ENCODE measurements at regions not wholly inside any gene's neighbourhood (a gene's known extent, or its start where the extent isn't known, plus 50 kb on each side); places are given as distances from the start of the nearest gene placed in this dataset.

GRCh38 chr12:94707892-94708291 is 57.5 kb upstream of the TMCC3 start:
- Histone ChIP-seq H3K9me2 (replicated peaks; ENCODE audit: insufficient read depth) (no peaks in the 10 kb centered on the region), H3K27ac (peak overlapping the region; percentile 13), H3K9me3 (ENCODE audit: low read depth) (no peaks in the 10 kb centered on the region), H3K4me2 (peak overlapping the region; percentile 32), H3K27me3 (no peaks in the 10 kb centered on the region), H4K20me1 (ENCODE audit: insufficient read depth, poor library complexity, severe bottlenecking) (no peaks in the 10 kb centered on the region), H3K79me2 (no peaks in the 10 kb centered on the region), H3K36me3 (replicated peaks; ENCODE audit: insufficient read depth, low read depth) (no peaks in the 10 kb centered on the region), H3K4me3 (no peak overlapping the region), H2AFZ (no peak overlapping the region), H3K4me1 (ENCODE audit: insufficient read depth) (peaks cover 31% of the 10 kb centered on the region)
- WGBS (ENCODE audit: low lambda C conversion rate, missing lambda C conversion rate) = 63% methylated on average over 9 of the region's 9 CpGs
- peak; percentile 35 for DNase-seq (ENCODE audit: low spot score)
- TF ChIP-seq EZH2phosphoT487 (IDR thresholded peaks at IDR 0.05; ENCODE audit: low read depth, severe bottlenecking, unreplicated experiment) (no peak), EZH2 (IDR thresholded peaks at IDR 0.05; ENCODE audit: borderline replicate concordance) (no peak)

GRCh38 chr12:94707036-94707435 is 56.7 kb upstream of the TMCC3 start:
- H3K9me3 ChIP-seq (ENCODE audit: low read depth) = no peaks in the 10 kb centered on the region
- no peak overlapping the region for H3K4me3 ChIP-seq
- no peak overlapping the region for H2AFZ ChIP-seq
- no peak for DNase-seq (ENCODE audit: low spot score)
- no peaks in the 10 kb centered on the region for H3K79me2 ChIP-seq
- no peak overlapping the region for H3K4me2 ChIP-seq
- no peak overlapping the region for H3K27ac ChIP-seq
- no peaks in the 10 kb centered on the region for H3K9me2 ChIP-seq (replicated peaks; ENCODE audit: insufficient read depth)
- H4K20me1 ChIP-seq (ENCODE audit: insufficient read depth, poor library complexity, severe bottlenecking) = no peaks in the 10 kb centered on the region
- H3K27me3 ChIP-seq = no peaks in the 10 kb centered on the region
- no peaks in the 10 kb centered on the region for H3K36me3 ChIP-seq (replicated peaks; ENCODE audit: insufficient read depth, low read depth)
- TF ChIP-seq EZH2 (IDR thresholded peaks at IDR 0.05; ENCODE audit: borderline replicate concordance) (no peak), CTCF (IDR thresholded peaks at IDR 0.05; ENCODE audit: poor library complexity) (no peak), EZH2phosphoT487 (IDR thresholded peaks at IDR 0.05; ENCODE audit: low read depth, severe bottlenecking, unreplicated experiment) (no peak)
- 95% methylated on average over 3 of the region's 3 CpGs for WGBS (ENCODE audit: low lambda C conversion rate, missing lambda C conversion rate)
- H3K4me1 ChIP-seq (ENCODE audit: insufficient read depth) = peaks cover 31% of the 10 kb centered on the region

GRCh38 chr12:94706250-94706661 is 55.9 kb upstream of the TMCC3 start:
- no peaks in the 10 kb centered on the region for H4K20me1 ChIP-seq (ENCODE audit: insufficient read depth, poor library complexity, severe bottlenecking)
- H3K79me2 ChIP-seq = no peaks in the 10 kb centered on the region
- H3K36me3 ChIP-seq (replicated peaks; ENCODE audit: insufficient read depth, low read depth) = no peaks in the 10 kb centered on the region
- no peak overlapping the region for H3K4me2 ChIP-seq
- TF ChIP-seq EZH2 (IDR thresholded peaks at IDR 0.05; ENCODE audit: borderline replicate concordance) (no peak), CTCF (IDR thresholded peaks at IDR 0.05; ENCODE audit: poor library complexity) (no peak), EZH2phosphoT487 (IDR thresholded peaks at IDR 0.05; ENCODE audit: low read depth, severe bottlenecking, unreplicated experiment) (no peak)
- no peak overlapping the region for H3K27ac ChIP-seq
- no peak overlapping the region for H3K4me3 ChIP-seq
- H3K9me3 ChIP-seq (ENCODE audit: low read depth) = no peaks in the 10 kb centered on the region
- no peaks in the 10 kb centered on the region for H3K27me3 ChIP-seq
- WGBS (ENCODE audit: low lambda C conversion rate, missing lambda C conversion rate) = 80% methylated on average over 4 of the region's 4 CpGs
- no peak overlapping the region for H2AFZ ChIP-seq
- no peak for DNase-seq (ENCODE audit: low spot score)
- H3K9me2 ChIP-seq (replicated peaks; ENCODE audit: insufficient read depth) = no peaks in the 10 kb centered on the region
- peaks cover 31% of the 10 kb centered on the region for H3K4me1 ChIP-seq (ENCODE audit: insufficient read depth)

GRCh38 chr12:94705676-94706075 is 55.3 kb upstream of the TMCC3 start:
- no peaks in the 10 kb centered on the region for H3K9me3 ChIP-seq (ENCODE audit: low read depth)
- no peak overlapping the region for H2AFZ ChIP-seq
- H3K9me2 ChIP-seq (replicated peaks; ENCODE audit: insufficient read depth) = no peaks in the 10 kb centered on the region
- H3K27me3 ChIP-seq = no peaks in the 10 kb centered on the region
- 92% methylated on average over 4 of the region's 4 CpGs for WGBS (ENCODE audit: low lambda C conversion rate, missing lambda C conversion rate)
- no peaks in the 10 kb centered on the region for H3K36me3 ChIP-seq (replicated peaks; ENCODE audit: insufficient read depth, low read depth)
- H3K4me2 ChIP-seq = peak overlapping the region; percentile 18
- H3K27ac ChIP-seq = peak overlapping the region; percentile 36
- no peak overlapping the region for H3K4me3 ChIP-seq
- no peak for TF ChIP-seq CTCF (IDR thresholded peaks at IDR 0.05; ENCODE audit: poor library complexity)
- no peak for TF ChIP-seq EZH2 (IDR thresholded peaks at IDR 0.05; ENCODE audit: borderline replicate concordance)
- TF ChIP-seq EZH2phosphoT487 (IDR thresholded peaks at IDR 0.05; ENCODE audit: low read depth, severe bottlenecking, unreplicated experiment) = no peak
- no peaks in the 10 kb centered on the region for H4K20me1 ChIP-seq (ENCODE audit: insufficient read depth, poor library complexity, severe bottlenecking)
- DNase-seq (ENCODE audit: low spot score) = no peak
- H3K79me2 ChIP-seq = no peaks in the 10 kb centered on the region
- peaks cover 31% of the 10 kb centered on the region for H3K4me1 ChIP-seq (ENCODE audit: insufficient read depth)

All from hepatocyte (in vitro differentiated cells).